Retinal pigment epithelial cell (primary cell): ENCODE measurements at regions not wholly inside any gene's neighbourhood (a gene's known extent, or its start where the extent isn't known, plus 50 kb on each side); places are given as distances from the start of the nearest gene placed in this dataset.

ENCODE experiments used
- DNase-seq: peaks from one replicate; pipeline ENCODE4 v3.0.0-alpha.2; 2010; ENCODE audit warnings: low read depth
- H3K4me3 ChIP-seq: 2 replicates; pipeline ENCODE4 v1.5.1; 2011; ENCODE audit warnings: mild to moderate bottlenecking, low read length, control low read depth, moderate library complexity
- CTCF ChIP-seq: conservative IDR thresholded peaks from 2 replicates; pipeline ENCODE4 v1.5.1; 2011; ENCODE audit warnings: low read depth, low read length, control low read depth, inconsistent platforms

GRCh38 chr11:80196932-80197554, 756.2 kb upstream of the TENM4 start:
- no peak overlapping the region for H3K4me3 ChIP-seq
- no peak for TF ChIP-seq CTCF
- DNase-seq: peak; percentile 40

GRCh38 chr11:80196041-80196440, 755.2 kb upstream of the TENM4 start:
- TF ChIP-seq CTCF: no peak
- H3K4me3 ChIP-seq: no peak overlapping the region
- DNase-seq: peak; percentile 44

DNA sequence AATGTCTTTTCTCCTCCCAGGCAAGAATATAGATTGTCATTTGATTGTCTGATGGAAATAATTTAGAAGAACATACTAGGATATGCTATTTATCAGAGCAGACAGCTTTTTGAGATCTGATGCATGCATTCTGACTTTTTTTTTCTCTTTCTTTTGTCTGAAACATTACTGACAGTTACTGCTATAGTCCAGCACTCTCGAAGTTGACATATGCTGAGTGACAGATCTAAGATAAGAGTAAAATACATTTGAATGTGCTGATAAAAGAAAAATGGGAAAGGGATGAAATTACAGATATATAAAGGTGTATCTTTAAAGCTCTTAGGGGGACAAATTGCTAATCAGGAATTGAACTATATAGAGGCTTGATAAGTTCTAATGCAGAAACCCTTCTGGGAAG, 753.8 kb upstream of the TENM4 start:
- H3K4me3 ChIP-seq: no peak overlapping the region
- no peak for DNase-seq
- no peak for TF ChIP-seq CTCF

DNA sequence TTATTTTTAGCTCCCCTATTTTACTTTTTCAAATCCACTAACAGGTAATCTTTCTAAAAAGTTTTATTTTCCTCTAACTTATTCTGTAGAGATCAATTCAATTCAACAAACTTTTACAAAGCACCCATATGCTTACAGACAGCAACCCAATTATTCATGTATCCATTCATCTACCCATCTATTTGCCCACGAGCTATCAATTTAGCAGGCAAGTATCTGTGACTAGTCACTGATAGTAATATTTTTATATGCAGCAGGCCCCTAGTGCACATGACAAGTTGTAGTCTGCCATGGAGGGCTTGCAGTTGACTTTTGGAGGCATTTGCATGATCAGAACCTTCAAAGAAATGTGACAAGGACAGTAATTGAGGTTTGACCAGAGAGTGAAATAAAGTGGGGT, 753.2 kb upstream of the TENM4 start:
- DNase-seq: no peak
- no peak for TF ChIP-seq CTCF
- no peak overlapping the region for H3K4me3 ChIP-seq

DNA sequence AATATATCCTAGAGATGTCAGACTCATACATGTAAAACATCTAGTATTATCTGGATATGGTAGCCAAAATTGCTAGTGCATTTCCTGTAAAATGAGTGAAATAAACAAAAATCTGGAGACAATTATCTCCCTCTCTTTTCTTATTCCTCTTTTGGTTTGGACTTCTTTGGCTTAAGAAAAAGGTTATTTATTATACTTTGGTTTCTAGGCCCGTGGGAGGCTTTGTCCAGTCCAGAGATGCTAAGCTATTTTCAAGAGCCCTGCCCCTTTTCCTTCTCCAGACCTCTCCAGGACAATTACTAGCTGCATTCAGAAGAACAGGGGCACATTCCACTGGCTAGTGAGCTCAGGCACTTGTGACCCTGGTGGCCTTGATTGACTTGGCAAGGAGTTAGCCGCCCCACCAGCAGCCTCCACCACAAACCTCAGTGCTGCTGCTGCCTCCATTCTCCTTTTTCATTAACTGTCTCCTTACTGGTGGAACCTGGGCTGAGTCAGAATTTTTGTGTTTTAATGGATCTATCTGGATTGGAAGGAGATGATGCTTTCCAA, 747.3 kb upstream of the TENM4 start:
- DNase-seq: no peak
- H3K4me3 ChIP-seq: no peak overlapping the region
- TF ChIP-seq CTCF: no peak

DNA sequence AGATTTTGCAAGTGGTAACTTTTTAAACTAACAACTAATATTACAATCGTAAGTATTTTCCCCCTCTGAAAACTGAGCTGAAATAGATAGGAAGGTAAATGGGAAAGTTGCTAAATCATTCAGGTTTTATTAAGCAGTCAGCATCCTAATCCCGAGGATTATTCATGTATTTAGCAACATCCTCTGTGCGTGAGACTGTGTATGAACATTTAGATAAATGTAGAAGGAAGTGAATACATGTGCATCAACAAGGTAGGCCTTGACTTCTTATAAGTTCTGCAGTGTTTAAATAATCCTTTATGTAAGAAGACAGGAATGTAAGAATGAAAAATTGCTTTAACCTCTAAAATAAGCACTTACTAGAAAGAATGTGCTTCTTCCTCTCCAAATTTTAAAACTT, 745.9 kb upstream of the TENM4 start:
- no peak for DNase-seq
- no peak overlapping the region for H3K4me3 ChIP-seq
- TF ChIP-seq CTCF: no peak

DNA sequence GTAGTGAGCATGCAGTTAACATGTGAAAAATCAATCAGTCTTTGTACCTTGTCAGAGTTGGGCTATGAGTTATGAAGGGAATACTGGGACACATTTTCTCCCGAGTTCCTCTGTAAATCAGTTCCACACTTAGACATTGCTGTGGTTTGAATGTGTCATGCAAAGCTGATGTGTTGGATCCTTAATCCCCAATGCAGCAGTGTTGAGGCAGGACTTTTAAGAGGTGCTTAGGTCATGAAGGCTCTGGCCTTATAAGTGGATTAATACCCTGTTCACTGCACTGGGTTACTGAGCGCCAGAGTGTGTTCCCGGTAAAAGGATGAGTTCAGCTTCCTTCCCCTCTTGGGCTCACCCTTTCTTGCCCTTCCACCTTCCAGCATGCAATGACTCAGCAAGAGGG, 742.1 kb upstream of the TENM4 start:
- no peak for TF ChIP-seq CTCF
- DNase-seq: peak; percentile 76
- no peak overlapping the region for H3K4me3 ChIP-seq
